BLaER1 treated with 17β-estradiol and CSF1 and Interleukin-3, amounts not matched to agents 10 nM and 100 nM (cell line): ENCODE measurements at regions not wholly inside any gene's neighbourhood (a gene's known extent, or its start where the extent isn't known, plus 50 kb on each side); places are given as distances from the start of the nearest gene placed in this dataset.

Source experiments
- H3K27ac ChIP-seq, 11 experiments: shearing (Covaris generic); formaldehyde crosslinking; 2 replicates each; pipeline ENCODE4 v1.8.1; 2022
- H3K27me3 ChIP-seq, 11 experiments: shearing (Covaris generic); formaldehyde crosslinking; 2 replicates each; pipeline ENCODE4 v1.8.1; 2022
- H3K36me3 ChIP-seq, 11 experiments: shearing (Covaris generic); formaldehyde crosslinking; 2 replicates each; pipeline ENCODE4 v1.8.1; 2022
- H3K4me1 ChIP-seq, 10 experiments: shearing (Covaris generic); formaldehyde crosslinking; 2 replicates each; pipeline ENCODE4 v1.8.1; 2022
- H3K4me2 ChIP-seq, 11 experiments: shearing (Covaris generic); formaldehyde crosslinking; 2 replicates each; pipeline ENCODE4 v1.8.1; 2022
- H3K4me3 ChIP-seq, 10 experiments: shearing (Covaris generic); formaldehyde crosslinking; 2 replicates each; pipeline ENCODE4 v1.8.1; 2022
- H3K9ac ChIP-seq, 11 experiments: shearing (Covaris generic); formaldehyde crosslinking; 2 replicates each; pipeline ENCODE4 v1.8.1; 2022
- H3K9me3 ChIP-seq, 11 experiments: shearing (Covaris generic); formaldehyde crosslinking; replicated peaks in 1 of 11; 2 replicates each; pipeline ENCODE4 v1.8.1; 2022
- H4K20me1 ChIP-seq, 11 experiments: shearing (Covaris generic); formaldehyde crosslinking; 2 replicates each; pipeline ENCODE4 v1.8.1; 2022
- Cebpa-rat ChIP-seq, 11 experiments: shearing (Covaris generic); IDR thresholded peaks; 2 replicates each; pipeline ENCODE4 v1.8.1; 2022

DNA sequence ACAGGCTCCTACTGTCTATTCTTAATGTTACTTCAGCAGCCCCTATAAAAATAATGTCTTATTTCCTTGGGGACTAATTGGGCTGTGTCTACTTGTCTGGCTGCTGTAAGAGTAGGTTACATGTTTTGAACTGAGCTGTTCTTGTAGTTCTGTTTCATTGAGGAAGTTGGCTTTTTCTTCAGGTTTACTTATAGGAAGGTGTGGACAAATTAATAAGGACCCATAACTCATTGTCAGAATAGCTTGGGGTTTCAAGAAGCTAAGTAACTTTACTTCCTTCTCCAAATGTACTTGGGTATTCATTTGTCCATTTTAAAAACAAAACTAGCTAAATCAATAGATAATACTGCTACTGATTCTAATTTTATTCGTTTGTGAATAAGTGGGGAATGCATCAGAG lies 487.2 kb downstream of the FAT4 start:
- TF ChIP-seq Cebpa-rat (IDR thresholded peaks at IDR 0.05): no peak
- H4K20me1 ChIP-seq: no peaks in the 10 kb centered on the region
- no peaks in the 10 kb centered on the region for H3K36me3 ChIP-seq
- H3K4me1 ChIP-seq: no peaks in the 10 kb centered on the region
- H3K27me3 ChIP-seq: no peaks in the 10 kb centered on the region
- H3K4me3 ChIP-seq: no peak overlapping the region
- no peak overlapping the region for H3K27ac ChIP-seq
- H3K9ac ChIP-seq: no peak overlapping the region
- H3K9me3 ChIP-seq: no peaks in the 10 kb centered on the region
- no peak overlapping the region for H3K4me2 ChIP-seq

GRCh38 chr4:125808022-125808421 lies 493.3 kb downstream of the FAT4 start:
- Histone ChIP-seq H3K4me2 (no peak overlapping the region), H3K9me3 (no peaks in the 10 kb centered on the region), H3K27ac (no peak overlapping the region), H3K4me3 (no peak overlapping the region), H3K27me3 (no peaks in the 10 kb centered on the region), H3K36me3 (no peaks in the 10 kb centered on the region), H3K9ac (no peak overlapping the region), H4K20me1 (no peaks in the 10 kb centered on the region), H3K4me1 (no peaks in the 10 kb centered on the region)
- TF ChIP-seq Cebpa-rat (IDR thresholded peaks at IDR 0.05): no peak

DNA sequence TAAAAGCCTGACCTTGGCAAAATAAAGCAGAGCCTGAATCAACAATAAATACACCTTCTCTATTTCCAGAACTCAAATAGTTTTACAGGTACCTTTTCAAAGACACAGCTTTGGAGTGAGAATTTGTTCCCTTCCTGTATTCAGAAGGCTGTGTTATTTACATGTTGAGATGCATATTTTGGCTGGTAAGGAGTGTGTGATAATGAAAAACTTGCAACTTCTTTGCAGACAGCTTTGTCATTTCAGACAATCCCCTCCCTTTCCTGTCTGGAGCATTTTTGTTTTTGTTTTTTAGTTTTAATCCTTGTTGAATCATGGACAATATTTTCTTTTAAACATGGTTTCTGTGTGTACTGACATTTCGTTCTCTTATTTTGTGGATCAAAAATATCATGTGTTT lies 493.8 kb downstream of the FAT4 start:
- Histone ChIP-seq H3K27ac (no peak overlapping the region), H3K4me3 (no peak overlapping the region), H3K27me3 (no peaks in the 10 kb centered on the region), H3K9me3 (no peaks in the 10 kb centered on the region), H3K4me1 (no peaks in the 10 kb centered on the region), H3K4me2 (no peak overlapping the region), H3K36me3 (no peaks in the 10 kb centered on the region), H3K9ac (no peak overlapping the region), H4K20me1 (no peaks in the 10 kb centered on the region)
- no peak for TF ChIP-seq Cebpa-rat (IDR thresholded peaks at IDR 0.05)

GRCh38 chr4:125811892-125812291 lies 497.1 kb downstream of the FAT4 start:
- no peaks in the 10 kb centered on the region for H3K9me3 ChIP-seq
- no peak for TF ChIP-seq Cebpa-rat (IDR thresholded peaks at IDR 0.05)
- no peaks in the 10 kb centered on the region for H3K36me3 ChIP-seq
- H4K20me1 ChIP-seq: no peaks in the 10 kb centered on the region
- no peaks in the 10 kb centered on the region for H3K27me3 ChIP-seq
- H3K9ac ChIP-seq: no peak overlapping the region
- no peak overlapping the region for H3K4me3 ChIP-seq
- H3K4me1 ChIP-seq: no peaks in the 10 kb centered on the region
- no peak overlapping the region for H3K27ac ChIP-seq
- H3K4me2 ChIP-seq: no peak overlapping the region

- Histone ChIP-seq H3K9me3 (no peaks in the 10 kb centered on the region), H3K4me1 (no peaks in the 10 kb centered on the region), H4K20me1 (no peaks in the 10 kb centered on the region), H3K4me3 (no peak overlapping the region), H3K27ac (no peak overlapping the region), H3K27me3 (no peaks in the 10 kb centered on the region), H3K4me2 (no peak overlapping the region), H3K9ac (no peak overlapping the region), H3K36me3 (no peaks in the 10 kb centered on the region)
- no peak for TF ChIP-seq Cebpa-rat (IDR thresholded peaks at IDR 0.05)
Measured at GRCh38 chr4:125826801-125827695, 512.3 kb downstream of the FAT4 start.

DNA sequence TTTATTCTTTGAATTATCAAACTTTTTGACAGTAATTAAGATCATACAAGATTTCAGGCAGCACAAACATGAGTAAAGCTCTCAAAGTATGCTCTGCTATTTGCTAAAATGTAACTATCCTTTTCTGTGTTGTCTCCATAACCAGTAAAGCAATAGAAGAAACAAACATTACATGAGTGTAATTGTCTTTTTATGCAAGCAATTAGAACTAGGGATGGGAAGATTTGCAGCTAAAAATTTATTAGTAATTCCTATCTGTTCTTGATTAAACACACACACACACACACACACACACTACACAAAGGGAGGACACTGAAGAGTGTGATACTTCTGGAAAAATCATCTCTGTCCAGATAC lies 512.9 kb downstream of the FAT4 start:
- Histone ChIP-seq H4K20me1 (no peaks in the 10 kb centered on the region), H3K9me3 (no peaks in the 10 kb centered on the region), H3K4me3 (no peak overlapping the region), H3K4me1 (no peaks in the 10 kb centered on the region), H3K27ac (no peak overlapping the region), H3K9ac (no peak overlapping the region), H3K27me3 (no peaks in the 10 kb centered on the region), H3K4me2 (no peak overlapping the region), H3K36me3 (no peaks in the 10 kb centered on the region)
- TF ChIP-seq Cebpa-rat (IDR thresholded peaks at IDR 0.05): no peak

DNA sequence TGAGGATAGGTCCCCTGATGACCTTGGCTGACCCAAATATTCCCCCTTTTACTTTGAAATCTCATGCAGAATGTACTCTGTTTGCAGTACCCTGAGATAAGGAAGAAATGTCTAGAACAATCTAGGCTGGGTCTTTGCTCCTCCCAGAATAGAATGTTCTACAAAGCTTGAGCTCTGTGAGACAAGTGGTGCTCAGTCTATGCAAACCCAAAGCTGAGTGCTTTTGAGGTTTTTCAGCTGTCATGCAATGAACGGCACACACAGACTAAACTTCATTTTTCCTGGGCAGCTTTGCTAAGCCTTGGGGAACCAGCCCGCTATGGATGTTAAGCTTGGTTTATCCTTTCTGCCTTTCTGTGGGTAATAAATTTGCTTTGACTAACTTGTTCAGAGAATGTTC lies 513.6 kb downstream of the FAT4 start:
- Histone ChIP-seq H3K27me3 (no peaks in the 10 kb centered on the region), H3K4me2 (no peak overlapping the region), H3K4me1 (no peaks in the 10 kb centered on the region), H3K36me3 (no peaks in the 10 kb centered on the region), H4K20me1 (no peaks in the 10 kb centered on the region), H3K9me3 (no peaks in the 10 kb centered on the region), H3K9ac (no peak overlapping the region), H3K27ac (no peak overlapping the region), H3K4me3 (no peak overlapping the region)
- TF ChIP-seq Cebpa-rat (IDR thresholded peaks at IDR 0.05): no peak

DNA sequence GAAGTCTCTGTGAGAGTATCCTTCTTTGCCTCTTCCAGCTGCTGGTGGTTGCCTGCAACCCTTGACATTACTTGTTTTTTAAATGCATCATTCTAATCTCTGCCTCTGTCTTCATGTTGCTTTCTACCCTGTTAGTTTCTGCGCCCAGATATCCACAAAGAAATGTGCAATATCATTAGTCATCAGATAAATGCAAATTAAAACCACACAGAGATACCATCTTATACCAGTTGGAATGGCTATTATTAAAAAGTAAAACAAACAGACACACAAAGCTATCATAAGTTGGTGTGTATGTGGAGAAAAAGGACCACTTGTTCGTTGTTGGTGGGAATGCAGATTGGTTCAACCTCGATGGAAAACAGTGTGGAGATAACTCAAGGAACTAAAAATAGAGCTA lies 517.4 kb downstream of the FAT4 start:
- no peaks in the 10 kb centered on the region for H3K27me3 ChIP-seq
- no peak overlapping the region for H3K27ac ChIP-seq
- H3K36me3 ChIP-seq: no peaks in the 10 kb centered on the region
- H3K4me1 ChIP-seq: peaks cover 0 to 6% (median 0%) of the 10 kb centered on the region in 10 experiments; a peak in 2 of 20 replicates
- H3K4me2 ChIP-seq: no peak overlapping the region
- H3K9me3 ChIP-seq: no peaks in the 10 kb centered on the region
- no peaks in the 10 kb centered on the region for H4K20me1 ChIP-seq
- no peak overlapping the region for H3K4me3 ChIP-seq
- TF ChIP-seq Cebpa-rat (IDR thresholded peaks at IDR 0.05): no peak
- no peak overlapping the region for H3K9ac ChIP-seq

DNA sequence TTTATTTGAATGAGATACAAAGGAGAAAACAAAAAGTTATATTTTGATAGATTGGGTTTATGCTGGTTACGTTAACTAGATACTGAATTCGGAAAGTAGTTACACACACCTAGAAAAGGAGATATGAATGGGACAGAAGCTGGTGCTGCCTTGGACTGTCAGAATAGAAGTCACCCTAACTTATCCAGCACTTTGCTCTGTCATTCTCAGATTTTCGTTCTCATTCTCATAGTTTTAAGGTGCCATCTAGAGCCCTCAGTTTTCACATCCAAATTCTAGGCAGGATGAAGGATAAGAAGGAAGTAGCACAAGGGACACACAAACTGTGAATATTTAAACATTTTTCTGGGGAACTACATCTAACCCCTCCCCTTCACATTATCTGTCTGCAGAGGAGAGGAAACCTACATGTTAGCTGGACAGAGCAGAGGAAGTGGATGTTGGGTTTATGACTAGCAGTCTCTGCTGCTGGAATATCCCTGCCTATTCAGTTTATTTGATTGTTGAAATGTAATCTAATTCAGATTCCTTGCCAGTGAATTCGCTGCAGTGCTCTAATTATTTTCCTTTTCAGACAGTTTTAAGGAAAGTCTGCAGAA lies 521.9 kb downstream of the FAT4 start:
- Histone ChIP-seq H3K4me3 (no peak overlapping the region), H3K9ac (no peak overlapping the region), H4K20me1 (no peaks in the 10 kb centered on the region), H3K4me2 (peak overlapping the region in 2 of 11 experiments; percentile 9 to 30; a peak in 1 of 22 replicates), H3K9me3 (no peaks in the 10 kb centered on the region), H3K36me3 (no peaks in the 10 kb centered on the region), H3K27ac (no peak overlapping the region), H3K27me3 (no peaks in the 10 kb centered on the region), H3K4me1 (peaks cover 0 to 9% (median 0%) of the 10 kb centered on the region in 10 experiments; a peak in 2 of 20 replicates)
- no peak for TF ChIP-seq Cebpa-rat (IDR thresholded peaks at IDR 0.05)
